Natural killer cell treated with Interleukin-12 subunit alpha and Interleukin-12 subunit beta and Interleukin-15 and Interleukin-18, amount 100 ng/mL, for 72 hours (primary cell): ENCODE measurements at regions not wholly inside any gene's neighbourhood (a gene's known extent, or its start where the extent isn't known, plus 50 kb on each side); places are given as distances from the start of the nearest gene placed in this dataset.

Experiments
- ATAC-seq, 2 donors: fragments of 150-1000 bp; cut with Tn5 transposase in 1 of 2; sonication (Bioruptor Pico), chemical (Tn5 transposase) in 1 of 2; 2 replicates each; pipeline ENCODE4 v1.10.0; 2021
- DNase-seq: peaks from one replicate; pipeline ENCODE4 v3.0.0; 2022; ENCODE audit warnings: low spot score
- H3K27ac Mint-ChIP-seq, 2 donors: 1 replicate in 1 of 2; 2 replicates in 1 of 2; pipeline ENCODE4 v1.8.0; 2022; ENCODE audit warnings: mixed read lengths in 2 of 2, mild to moderate bottlenecking in 1 of 2, moderate library complexity in 1 of 2
- H3K27me3 Mint-ChIP-seq, 2 donors: 1 replicate in 1 of 2; 2 replicates in 1 of 2; pipeline ENCODE4 v1.8.0; 2022; ENCODE audit warnings: mixed read lengths in 2 of 2
- H3K36me3 Mint-ChIP-seq: one replicate; pipeline ENCODE4 v1.8.0; 2022; ENCODE audit warnings: mixed read lengths
- H3K4me1 Mint-ChIP-seq, 2 donors: 1 replicate in 1 of 2; 2 replicates in 1 of 2; pipeline ENCODE4 v1.8.0; 2022; ENCODE audit warnings: low read depth in 2 of 2, mixed read lengths in 2 of 2, mild to moderate bottlenecking in 1 of 2
- H3K4me3 Mint-ChIP-seq: one replicate; pipeline ENCODE4 v1.8.0; 2022; ENCODE audit warnings: mixed read lengths
- H3K9me3 Mint-ChIP-seq: 2 replicates; pipeline ENCODE4 v1.8.0; 2022; ENCODE audit warnings: mixed read lengths

DNA sequence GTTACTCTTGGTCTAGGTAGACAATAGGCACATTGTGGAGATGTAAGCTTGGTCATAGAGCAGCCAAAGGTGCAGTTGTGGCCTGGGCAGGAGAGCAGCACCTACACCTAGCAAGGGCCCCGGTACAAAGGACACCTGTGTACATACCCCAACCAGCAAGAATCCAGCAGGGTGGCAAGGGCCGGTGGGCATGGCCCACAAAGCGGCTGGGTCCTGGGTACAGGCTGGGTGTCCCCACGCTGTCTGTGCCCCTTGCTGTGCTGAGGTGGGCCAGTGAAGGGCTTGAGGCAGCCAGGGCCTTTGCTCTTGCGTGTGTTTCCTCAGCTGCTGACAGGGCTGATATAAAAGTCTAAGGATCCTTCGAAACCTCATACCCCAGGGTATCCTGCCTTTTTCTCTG is 501.8 kb downstream of the EIPR1 start:
- H3K4me3 Mint-ChIP-seq: no peak overlapping the region
- H3K4me1 Mint-ChIP-seq: peaks cover 0 to 6% of the 10 kb centered on the region in 2 donors
- no peak for DNase-seq
- no peak for ATAC-seq
- H3K36me3 Mint-ChIP-seq: no peaks in the 10 kb centered on the region
- H3K9me3 Mint-ChIP-seq: no peaks in the 10 kb centered on the region
- H3K27me3 Mint-ChIP-seq: no peaks in the 10 kb centered on the region
- H3K27ac Mint-ChIP-seq: no peak overlapping the region

DNA sequence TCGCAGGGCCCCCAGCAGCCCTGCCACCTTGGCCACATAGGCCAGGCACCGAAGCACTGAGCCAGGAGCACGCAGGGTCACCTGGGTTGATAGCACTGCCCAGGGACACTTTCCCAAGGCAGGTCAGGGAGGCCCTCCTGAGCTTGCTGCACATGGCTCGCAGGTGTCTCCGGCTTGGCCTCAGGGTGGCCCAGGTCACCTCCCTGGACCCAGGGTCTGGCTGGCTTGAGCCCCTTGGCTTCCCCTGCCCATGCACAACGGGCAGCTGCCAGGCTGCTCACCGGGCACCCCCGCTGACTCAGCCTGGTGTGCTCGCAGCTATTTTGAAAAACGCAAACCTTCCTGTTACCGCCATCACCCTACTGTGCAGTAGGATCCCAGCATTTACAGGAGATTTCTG is 502.3 kb downstream of the EIPR1 start:
- no peak for ATAC-seq
- no peaks in the 10 kb centered on the region for H3K27me3 Mint-ChIP-seq
- no peak overlapping the region for H3K27ac Mint-ChIP-seq
- no peaks in the 10 kb centered on the region for H3K36me3 Mint-ChIP-seq
- peaks cover 0 to 6% of the 10 kb centered on the region in 2 donors for H3K4me1 Mint-ChIP-seq
- no peaks in the 10 kb centered on the region for H3K9me3 Mint-ChIP-seq
- no peak overlapping the region for H3K4me3 Mint-ChIP-seq
- no peak for DNase-seq

DNA sequence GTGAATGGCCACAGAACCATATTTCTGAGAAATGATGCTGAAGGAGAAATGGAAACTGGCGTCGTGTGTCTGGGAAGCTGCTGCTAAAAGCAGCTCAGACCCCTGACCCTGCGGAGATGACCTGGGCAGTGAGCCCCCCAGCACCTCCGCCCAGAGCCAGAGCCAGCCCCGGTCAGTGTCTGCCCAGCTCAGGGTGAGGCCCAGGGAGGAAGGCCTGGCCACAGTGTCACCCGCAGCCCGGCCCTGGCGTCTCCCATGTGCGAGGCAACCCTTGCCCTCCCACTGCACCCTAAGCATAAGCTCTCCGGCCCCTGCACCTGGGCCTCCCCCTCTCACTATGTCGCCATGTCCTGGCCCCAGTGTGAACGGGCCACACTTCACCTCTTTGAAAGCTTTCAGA is 502.8 kb downstream of the EIPR1 start:
- Mint-ChIP-seq H3K27me3 (no peaks in the 10 kb centered on the region), H3K4me1 (peaks cover 0 to 6% of the 10 kb centered on the region in 2 donors), H3K9me3 (no peaks in the 10 kb centered on the region), H3K27ac (no peak overlapping the region), H3K4me3 (no peak overlapping the region), H3K36me3 (no peaks in the 10 kb centered on the region)
- DNase-seq (no peak), ATAC-seq (no peak)

DNA sequence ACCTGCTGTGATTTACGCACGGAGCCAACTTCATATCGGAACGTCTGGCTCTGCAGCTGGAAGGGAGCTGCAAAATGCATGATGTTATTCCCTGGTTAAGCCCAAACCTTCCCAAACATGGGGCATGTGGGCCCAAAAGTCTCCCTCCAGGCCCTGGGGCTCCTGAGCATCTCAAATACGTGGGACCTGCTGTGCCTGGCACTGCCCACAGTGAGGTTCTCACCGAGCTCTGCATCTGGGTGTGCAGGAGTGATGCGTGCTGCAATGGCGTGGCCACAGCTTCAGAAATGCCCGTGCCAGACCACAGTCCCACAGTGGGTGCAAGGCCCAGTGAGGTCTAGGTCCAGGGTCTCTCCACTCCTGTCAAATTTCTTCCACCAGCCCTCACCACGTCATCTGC is 503.3 kb downstream of the EIPR1 start:
- H3K27me3 Mint-ChIP-seq: no peaks in the 10 kb centered on the region
- H3K36me3 Mint-ChIP-seq: no peaks in the 10 kb centered on the region
- no peaks in the 10 kb centered on the region for H3K9me3 Mint-ChIP-seq
- DNase-seq: no peak
- H3K27ac Mint-ChIP-seq: no peak overlapping the region
- ATAC-seq: no peak
- no peak overlapping the region for H3K4me3 Mint-ChIP-seq
- peaks cover 0 to 6% of the 10 kb centered on the region in 2 donors for H3K4me1 Mint-ChIP-seq

DNA sequence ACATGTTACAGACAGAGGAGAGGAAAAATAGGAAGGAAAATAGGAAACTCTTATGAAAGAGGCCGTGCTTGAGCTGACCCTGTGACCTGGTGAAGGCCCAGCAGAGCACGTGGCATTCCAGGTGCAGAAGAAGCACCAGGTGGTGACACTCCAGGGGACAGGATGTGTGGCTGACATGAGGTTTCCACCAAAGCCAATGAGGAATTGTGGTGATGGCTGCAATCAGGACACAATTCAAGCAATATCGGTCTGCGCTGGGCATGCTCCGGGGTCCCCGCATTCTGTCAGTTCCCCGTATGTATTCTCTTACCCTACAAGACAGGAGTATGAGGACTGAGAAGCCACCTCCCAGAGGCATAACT is 504.2 kb downstream of the EIPR1 start:
- Mint-ChIP-seq H3K9me3 (no peaks in the 10 kb centered on the region), H3K4me3 (no peak overlapping the region), H3K27me3 (no peaks in the 10 kb centered on the region), H3K36me3 (no peaks in the 10 kb centered on the region), H3K4me1 (peaks cover 0 to 6% of the 10 kb centered on the region in 2 donors), H3K27ac (no peak overlapping the region)
- DNase-seq (no peak), ATAC-seq (no peak)

DNA sequence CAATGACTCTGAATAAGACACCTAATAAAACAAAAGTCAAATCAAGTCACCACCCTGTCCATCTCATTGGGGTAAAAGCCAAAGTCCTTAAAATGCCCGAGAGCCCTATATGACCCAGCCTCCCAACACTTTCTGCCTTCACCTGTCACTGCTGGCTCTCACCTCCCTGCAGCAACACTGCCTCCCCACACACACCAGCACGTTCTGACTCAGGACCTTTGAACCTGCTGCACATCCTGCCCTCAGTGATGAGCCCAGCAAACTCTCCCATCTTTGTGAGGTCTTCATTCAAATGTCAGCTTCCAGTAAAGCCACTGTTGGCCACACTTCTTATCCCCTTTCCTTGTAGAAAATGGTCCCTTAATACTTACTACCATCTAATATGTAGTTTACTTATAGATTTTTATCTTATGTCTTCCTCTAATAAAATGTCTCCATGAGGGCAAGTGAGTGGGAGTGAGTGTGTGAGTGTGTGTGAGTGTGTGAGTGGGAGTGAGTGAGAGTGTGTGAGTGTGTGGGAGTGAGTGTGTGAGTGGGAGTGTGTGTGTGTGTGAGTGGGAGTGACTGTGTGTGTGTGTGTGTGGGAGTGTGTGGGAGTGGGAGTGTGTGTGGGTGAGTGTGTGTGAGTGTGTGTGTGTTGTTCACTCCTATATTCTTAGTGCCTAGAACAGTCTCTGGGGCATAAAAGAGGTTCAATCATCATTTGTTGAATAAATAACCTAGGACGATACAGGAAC is 504.7 kb downstream of the EIPR1 start:
- ATAC-seq (no peak), DNase-seq (no peak)
- H3K4me3 Mint-ChIP-seq: no peak overlapping the region
- H3K36me3 Mint-ChIP-seq: no peaks in the 10 kb centered on the region
- H3K27me3 Mint-ChIP-seq: no peaks in the 10 kb centered on the region
- H3K9me3 Mint-ChIP-seq: no peaks in the 10 kb centered on the region
- H3K27ac Mint-ChIP-seq: no peak overlapping the region
- H3K4me1 Mint-ChIP-seq: peaks cover 0 to 6% of the 10 kb centered on the region in 2 donors

DNA sequence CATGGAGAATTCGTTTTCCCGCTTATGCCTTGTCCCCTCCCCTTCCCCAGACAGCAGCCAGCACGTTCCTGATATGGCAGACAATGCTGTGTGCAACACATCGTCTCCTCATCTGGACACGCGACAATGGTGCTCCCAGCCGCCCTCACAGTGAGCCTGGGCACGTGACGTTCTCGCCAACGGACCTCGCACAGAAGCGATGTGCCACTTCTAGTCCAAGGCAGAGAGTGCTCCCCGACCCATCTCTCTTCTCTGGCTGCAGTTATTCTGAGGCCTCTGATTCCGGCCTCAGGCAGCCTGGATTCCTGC is 505.4 kb downstream of the EIPR1 start:
- no peak for DNase-seq
- no peaks in the 10 kb centered on the region for H3K9me3 Mint-ChIP-seq
- H3K27me3 Mint-ChIP-seq: no peaks in the 10 kb centered on the region
- H3K4me3 Mint-ChIP-seq: no peak overlapping the region
- no peak overlapping the region for H3K27ac Mint-ChIP-seq
- H3K4me1 Mint-ChIP-seq: peaks cover 0 to 6% of the 10 kb centered on the region in 2 donors
- no peaks in the 10 kb centered on the region for H3K36me3 Mint-ChIP-seq
- ATAC-seq: no peak

DNA sequence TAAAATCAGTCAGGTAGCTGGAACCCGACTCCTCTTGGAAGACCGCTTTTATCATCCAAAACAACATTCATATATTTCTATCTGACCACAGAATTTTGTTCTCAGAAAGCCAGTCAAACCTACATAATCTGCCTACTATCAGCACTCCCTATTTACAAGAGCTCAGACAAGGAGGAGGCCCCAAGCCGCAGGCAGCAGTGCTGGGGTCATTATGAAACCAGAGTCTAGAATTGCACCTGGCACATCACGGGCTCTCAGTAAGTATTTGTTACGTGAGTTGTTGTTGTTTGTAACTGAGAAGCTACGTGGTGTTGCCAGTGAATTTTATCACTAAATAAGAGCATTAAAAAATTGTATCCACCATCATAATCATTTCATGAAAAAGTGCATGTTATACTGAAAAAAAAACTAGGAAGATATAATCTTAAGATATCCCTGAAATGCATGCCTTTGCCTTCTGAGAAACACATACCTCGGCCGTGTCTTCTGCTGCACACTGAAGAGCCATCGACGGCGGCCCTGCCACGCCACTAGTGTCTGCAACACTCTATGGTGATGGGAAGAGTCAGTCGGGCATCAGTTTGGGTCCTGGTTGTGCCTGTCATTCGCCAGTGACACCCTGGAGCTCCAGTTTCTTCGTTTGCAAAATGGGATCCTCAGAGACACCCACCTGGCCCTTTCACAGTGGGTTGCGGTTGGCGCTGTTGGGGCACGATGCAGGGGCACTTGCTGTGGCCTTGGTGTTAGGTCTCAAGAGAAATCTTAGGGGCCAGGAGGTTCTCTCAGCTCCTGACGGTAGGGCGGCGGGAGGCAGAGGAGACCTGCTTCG is 505.9 kb downstream of the EIPR1 start:
- H3K27ac Mint-ChIP-seq: no peak overlapping the region
- peaks cover 0 to 6% of the 10 kb centered on the region in 2 donors for H3K4me1 Mint-ChIP-seq
- H3K36me3 Mint-ChIP-seq: no peaks in the 10 kb centered on the region
- DNase-seq (no peak), ATAC-seq (no peak)
- H3K9me3 Mint-ChIP-seq: no peaks in the 10 kb centered on the region
- H3K27me3 Mint-ChIP-seq: no peaks in the 10 kb centered on the region
- H3K4me3 Mint-ChIP-seq: no peak overlapping the region

DNA sequence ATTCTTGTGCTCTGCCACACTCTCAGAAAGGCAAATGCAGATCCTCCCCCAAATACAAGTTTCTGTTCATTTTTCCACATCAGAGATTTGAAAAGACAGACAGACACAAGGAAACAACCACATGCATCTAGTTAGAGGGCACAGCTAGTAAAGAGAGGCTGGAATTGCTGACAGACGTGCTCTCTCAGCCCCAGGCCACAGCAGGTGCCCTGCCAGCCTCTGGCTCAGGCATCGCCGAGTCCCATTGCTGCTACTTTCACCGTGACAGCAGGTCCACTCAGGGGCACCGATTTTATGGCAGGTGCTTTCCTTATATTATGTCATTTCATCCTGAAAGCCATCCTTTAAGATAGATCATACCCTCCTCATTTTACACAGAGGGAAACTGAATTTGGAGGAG is 507.5 kb downstream of the EIPR1 start:
- H3K36me3 Mint-ChIP-seq: no peaks in the 10 kb centered on the region
- no peak overlapping the region for H3K4me3 Mint-ChIP-seq
- ATAC-seq: no peak
- DNase-seq: no peak
- no peaks in the 10 kb centered on the region for H3K27me3 Mint-ChIP-seq
- no peak overlapping the region for H3K27ac Mint-ChIP-seq
- no peaks in the 10 kb centered on the region for H3K9me3 Mint-ChIP-seq
- peaks cover 0 to 6% of the 10 kb centered on the region in 2 donors for H3K4me1 Mint-ChIP-seq

DNA sequence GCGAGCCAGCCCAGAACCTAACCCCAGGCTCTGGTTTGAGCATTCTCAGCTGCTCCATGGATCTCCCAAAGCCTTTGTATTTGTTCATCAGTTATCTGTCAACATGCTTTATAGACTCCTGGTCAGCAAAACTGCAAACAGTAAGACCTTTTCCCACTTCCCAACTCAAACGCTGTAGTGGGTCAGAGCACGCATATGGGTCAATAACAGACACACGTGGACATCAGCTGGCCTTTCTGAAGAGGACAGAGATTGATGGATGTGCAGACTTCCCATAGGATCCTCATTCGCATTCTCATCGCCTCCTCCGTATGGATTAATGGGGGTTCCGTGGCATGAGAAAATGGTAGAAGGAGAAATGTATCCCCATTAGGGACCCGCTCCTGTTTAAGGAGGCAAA is 508.1 kb downstream of the EIPR1 start:
- DNase-seq (no peak), ATAC-seq (no peak)
- Mint-ChIP-seq H3K27me3 (no peaks in the 10 kb centered on the region), H3K36me3 (no peaks in the 10 kb centered on the region), H3K4me3 (no peak overlapping the region), H3K27ac (no peak overlapping the region), H3K4me1 (peaks cover 0 to 6% of the 10 kb centered on the region in 2 donors), H3K9me3 (no peaks in the 10 kb centered on the region)

DNA sequence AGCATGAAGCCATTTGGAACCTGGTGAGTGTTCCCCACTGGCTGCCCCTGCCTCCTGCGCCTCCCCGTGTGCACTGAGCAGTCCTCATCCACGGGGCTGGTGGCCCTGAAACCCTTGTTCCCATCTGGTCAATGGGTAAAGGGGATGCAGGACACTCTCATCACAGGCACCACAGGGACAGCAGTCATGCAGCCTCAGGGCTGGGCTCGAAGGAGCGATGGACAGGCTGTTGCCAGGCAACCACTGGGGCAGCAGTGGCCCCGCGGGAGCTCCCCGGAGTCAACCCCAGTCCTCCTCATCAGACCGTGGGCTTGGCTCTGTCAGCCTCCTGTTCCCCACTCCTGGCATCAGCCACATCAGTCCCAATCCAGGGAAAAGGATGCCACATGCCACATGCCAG is 509.5 kb downstream of the EIPR1 start:
- Mint-ChIP-seq H3K36me3 (no peaks in the 10 kb centered on the region), H3K27ac (no peak overlapping the region), H3K27me3 (no peaks in the 10 kb centered on the region), H3K4me3 (no peak overlapping the region), H3K4me1 (peaks cover 0 to 4% of the 10 kb centered on the region in 2 donors), H3K9me3 (no peaks in the 10 kb centered on the region)
- peak in 1 of 2 donors; percentile 28 for ATAC-seq
- DNase-seq: no peak

DNA sequence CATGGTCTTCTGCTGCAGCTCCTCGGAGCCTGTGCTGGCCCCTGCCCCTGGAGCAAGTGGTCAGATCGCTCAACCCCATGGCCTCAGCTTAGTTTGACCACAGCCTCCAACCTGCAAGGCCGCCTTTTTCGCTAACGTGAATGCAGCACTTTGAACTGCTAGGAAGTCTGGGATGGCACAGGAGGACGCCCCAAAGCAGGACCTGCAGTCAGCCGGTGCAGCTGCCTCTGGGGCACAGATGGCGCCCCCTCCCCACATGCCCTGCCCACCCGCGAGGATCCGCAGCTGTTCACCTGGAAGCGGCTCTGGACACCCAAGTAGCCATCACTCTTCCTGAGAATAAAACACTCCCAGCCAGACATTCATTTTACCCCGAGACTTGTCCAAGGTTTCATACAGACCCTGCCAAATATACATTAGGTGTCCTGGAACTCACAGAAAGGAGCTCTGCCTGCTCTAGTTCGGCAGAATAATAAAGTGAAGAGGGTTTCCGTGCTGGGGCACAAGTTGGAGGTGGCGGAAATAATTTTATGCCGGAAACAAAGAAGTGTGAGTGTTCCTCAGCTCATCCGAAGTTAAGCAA is 510.1 kb downstream of the EIPR1 start:
- DNase-seq (no peak), ATAC-seq (no peak)
- Mint-ChIP-seq H3K4me3 (no peak overlapping the region), H3K27me3 (no peaks in the 10 kb centered on the region), H3K36me3 (no peaks in the 10 kb centered on the region), H3K27ac (no peak overlapping the region), H3K9me3 (no peaks in the 10 kb centered on the region), H3K4me1 (no peaks in the 10 kb centered on the region)

DNA sequence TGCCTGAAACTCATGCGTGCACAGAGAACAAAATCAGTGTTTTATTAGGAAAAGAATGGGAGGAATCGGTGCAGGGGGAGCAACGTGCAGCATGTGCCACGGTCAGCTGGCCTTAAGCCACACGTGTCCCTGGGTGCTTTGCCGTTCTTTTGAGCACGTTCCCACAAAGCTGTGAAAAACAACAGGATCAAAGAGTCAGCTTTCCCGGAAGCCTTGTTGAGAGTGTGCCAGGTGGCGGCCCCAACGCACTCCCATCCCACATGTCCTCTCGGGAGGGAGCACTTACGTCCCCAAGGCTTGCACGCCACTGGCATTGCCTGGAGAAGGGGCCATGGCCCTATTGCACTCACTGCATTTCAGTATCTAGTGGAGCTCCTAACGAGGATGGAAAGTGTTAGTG is 511.2 kb downstream of the EIPR1 start:
- no peaks in the 10 kb centered on the region for H3K9me3 Mint-ChIP-seq
- H3K4me1 Mint-ChIP-seq: no peaks in the 10 kb centered on the region
- H3K4me3 Mint-ChIP-seq: no peak overlapping the region
- H3K27ac Mint-ChIP-seq: no peak overlapping the region
- ATAC-seq (no peak), DNase-seq (no peak)
- H3K27me3 Mint-ChIP-seq: no peaks in the 10 kb centered on the region
- H3K36me3 Mint-ChIP-seq: no peaks in the 10 kb centered on the region

DNA sequence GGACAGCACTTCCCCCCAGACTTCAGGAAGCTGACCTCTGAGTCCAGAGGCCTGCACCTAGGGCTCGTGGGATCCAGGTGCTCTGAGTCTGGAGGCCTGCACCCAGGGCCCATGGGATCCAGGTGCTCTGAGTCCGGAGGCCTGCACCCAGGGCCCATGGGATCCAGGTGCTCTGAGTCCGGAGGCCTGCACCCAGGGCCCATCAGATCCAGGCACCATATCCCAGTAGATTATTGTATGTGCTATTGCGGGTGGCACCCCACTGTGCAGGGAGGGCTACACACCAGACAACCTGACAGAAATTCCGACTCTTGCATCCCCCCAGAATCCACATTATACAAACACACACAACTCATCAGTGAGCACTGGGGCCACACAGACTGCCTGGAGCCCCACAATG is 515.2 kb downstream of the EIPR1 start:
- Mint-ChIP-seq H3K4me1 (no peaks in the 10 kb centered on the region), H3K9me3 (no peaks in the 10 kb centered on the region), H3K4me3 (no peak overlapping the region), H3K36me3 (no peaks in the 10 kb centered on the region), H3K27me3 (no peaks in the 10 kb centered on the region), H3K27ac (no peak overlapping the region)
- peak in 1 of 2 donors; percentile 38 for ATAC-seq
- no peak for DNase-seq
